ENCODE measurements at regions not wholly inside any gene's neighbourhood (a gene's known extent, or its start where the extent isn't known, plus 50 kb on each side); places are given as distances from the start of the nearest gene placed in this dataset.

- no peaks in the 10 kb centered on the region for H3K36me3 ChIP-seq (ENCODE audit: insufficient read depth, low read length, poor library complexity, severe bottlenecking)
- H3K4me1 ChIP-seq (ENCODE audit: insufficient read depth, low read length, poor library complexity, severe bottlenecking), result no peaks in the 10 kb centered on the region
- POLR2A ChIA-PET (ENCODE audit: low non-redundant PET), result no interaction called here
- no peak overlapping the region for H3K4me3 ChIP-seq (ENCODE audit: low read depth, low read length, poor library complexity, severe bottlenecking)
- peaks cover 54% of the 10 kb centered on the region for H3K27me3 ChIP-seq (replicated peaks; ENCODE audit: insufficient read depth, low read depth, low read length, poor library complexity)
- no peak for TF ChIP-seq CTCF (conservative IDR thresholded peaks at IDR 0.05; ENCODE audit: low read depth, low read length)
- TF ChIP-seq EZH2 (IDR thresholded peaks at IDR 0.05; ENCODE audit: borderline replicate concordance, low read depth, low read length, poor library complexity, severe bottlenecking), result no peak
- H3K9me3 ChIP-seq (ENCODE audit: low read depth, low read length, poor library complexity, severe bottlenecking), result no peaks in the 10 kb centered on the region
- CTCF ChIA-PET, result no interaction called here
- intact Hi-C loops (cut with micrococcal nuclease; ENCODE audit: unreplicated experiment), result no loop called here
- BruUV-seq (replicated peaks), result no TSS peak
- no peak for DNase-seq (ENCODE audit: low spot score)
- no peak overlapping the region for H3K27ac ChIP-seq (ENCODE audit: low read depth, low read length, poor library complexity, severe bottlenecking)
Observed at GRCh38 chr1:229043115-229043514, 227.8 kb upstream of the RAB4A start.

DNA sequence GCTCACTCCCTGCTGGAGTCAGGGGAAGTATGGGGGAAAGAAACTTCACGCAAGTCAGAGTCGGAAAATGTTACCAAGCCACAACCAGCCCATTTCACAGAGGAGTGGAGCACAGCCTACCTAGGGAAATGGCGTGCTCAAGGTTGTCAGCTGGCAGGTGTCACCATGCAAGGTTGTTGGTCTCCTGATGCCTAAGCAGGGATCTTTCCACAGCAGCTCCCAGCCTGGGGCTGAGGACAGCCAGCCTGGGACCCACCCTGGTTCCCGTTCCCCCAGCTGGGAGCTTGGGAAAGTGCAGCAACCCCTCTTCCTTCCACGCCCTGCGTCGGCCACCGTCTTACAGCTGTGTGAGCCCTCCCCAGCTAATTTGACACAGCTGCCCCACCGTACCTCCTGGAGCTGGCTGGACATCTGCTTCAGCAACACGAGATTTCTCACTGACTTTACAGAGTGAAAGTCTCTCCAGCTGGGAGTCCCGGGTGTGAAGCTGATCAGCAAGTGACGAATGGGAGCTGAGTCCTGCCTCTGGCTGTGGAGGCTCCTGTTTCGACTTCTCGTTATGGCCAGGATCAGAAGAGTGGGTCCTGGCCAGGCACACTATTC, 224.6 kb upstream of the RAB4A start:
- no peak overlapping the region for H3K27ac ChIP-seq (ENCODE audit: low read depth, low read length, poor library complexity, severe bottlenecking)
- H3K36me3 ChIP-seq (ENCODE audit: insufficient read depth, low read length, poor library complexity, severe bottlenecking), result no peaks in the 10 kb centered on the region
- DNase-seq (ENCODE audit: low spot score), result no peak
- POLR2A ChIA-PET (ENCODE audit: low non-redundant PET), result no interaction called here
- peaks cover 31% of the 10 kb centered on the region for H3K27me3 ChIP-seq (replicated peaks; ENCODE audit: insufficient read depth, low read depth, low read length, poor library complexity)
- no peaks in the 10 kb centered on the region for H3K9me3 ChIP-seq (ENCODE audit: low read depth, low read length, poor library complexity, severe bottlenecking)
- CTCF ChIA-PET, result no interaction called here
- no peak overlapping the region for H3K4me3 ChIP-seq (ENCODE audit: low read depth, low read length, poor library complexity, severe bottlenecking)
- no TSS peak for BruUV-seq (replicated peaks)
- TF ChIP-seq CTCF (conservative IDR thresholded peaks at IDR 0.05; ENCODE audit: low read depth, low read length), result no peak
- TF ChIP-seq EZH2 (IDR thresholded peaks at IDR 0.05; ENCODE audit: borderline replicate concordance, low read depth, low read length, poor library complexity, severe bottlenecking), result no peak
- intact Hi-C loops (cut with micrococcal nuclease; ENCODE audit: unreplicated experiment), result no loop called here
- no peaks in the 10 kb centered on the region for H3K4me1 ChIP-seq (ENCODE audit: insufficient read depth, low read length, poor library complexity, severe bottlenecking)

GRCh38 chr1:229047161-229047839, 223.6 kb upstream of the RAB4A start:
- ChIA-PET POLR2A (ENCODE audit: low non-redundant PET) (no interaction called here), CTCF (no interaction called here)
- Histone ChIP-seq H3K27me3 (replicated peaks; ENCODE audit: insufficient read depth, low read depth, low read length, poor library complexity) (peaks cover 27% of the 10 kb centered on the region), H3K27ac (ENCODE audit: low read depth, low read length, poor library complexity, severe bottlenecking) (no peak overlapping the region), H3K4me1 (ENCODE audit: insufficient read depth, low read length, poor library complexity, severe bottlenecking) (no peaks in the 10 kb centered on the region), H3K9me3 (ENCODE audit: low read depth, low read length, poor library complexity, severe bottlenecking) (no peaks in the 10 kb centered on the region), H3K4me3 (ENCODE audit: low read depth, low read length, poor library complexity, severe bottlenecking) (no peak overlapping the region), H3K36me3 (ENCODE audit: insufficient read depth, low read length, poor library complexity, severe bottlenecking) (no peaks in the 10 kb centered on the region)
- intact Hi-C loops (cut with micrococcal nuclease; ENCODE audit: unreplicated experiment), result no loop called here
- DNase-seq (ENCODE audit: low spot score), result no peak
- no peak for TF ChIP-seq CTCF (conservative IDR thresholded peaks at IDR 0.05; ENCODE audit: low read depth, low read length)
- TF ChIP-seq EZH2 (IDR thresholded peaks at IDR 0.05; ENCODE audit: borderline replicate concordance, low read depth, low read length, poor library complexity, severe bottlenecking), result no peak
- BruUV-seq (replicated peaks), result no TSS peak
